Activated CD4-positive, alpha-beta T cell treated with anti-CD3 and anti-CD28 coated beads, Interleukin-2, amount 50 U/mL, for 48 hours (primary cell): ENCODE measurements at regions not wholly inside any gene's neighbourhood (a gene's known extent, or its start where the extent isn't known, plus 50 kb on each side); places are given as distances from the start of the nearest gene placed in this dataset.

ENCODE experiments used
- DNase-seq, 2 experiments: peaks; one replicate each; pipeline ENCODE4 v3.0.0-alpha.2; 2020

DNA sequence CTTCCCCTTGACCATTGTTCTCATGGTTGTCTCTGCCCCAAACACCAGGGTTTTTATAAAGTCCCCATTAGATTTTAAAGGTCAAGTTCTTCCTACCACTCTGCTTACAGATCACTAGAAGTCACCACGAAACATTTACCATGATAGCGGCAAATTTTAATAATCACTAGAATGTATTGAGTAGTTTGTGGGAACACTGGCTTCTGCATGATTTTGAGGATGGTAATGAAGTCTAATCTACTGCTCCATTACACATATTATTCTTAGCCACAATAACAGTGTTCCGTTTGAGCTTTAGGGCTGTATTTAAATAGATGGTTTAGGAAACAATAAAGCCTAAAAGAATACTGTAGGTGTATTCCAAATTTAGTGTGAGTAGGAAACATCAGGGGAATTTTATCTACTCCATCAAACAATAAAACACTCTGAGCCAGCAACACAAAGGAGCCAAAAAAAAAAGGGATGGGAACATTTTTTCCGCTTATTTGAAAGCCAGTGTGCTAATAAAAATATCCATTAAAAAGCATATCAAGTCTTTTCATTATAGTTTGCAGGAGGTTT lies 49.7 kb downstream of the KLF12 start:
- no peak for DNase-seq

DNA sequence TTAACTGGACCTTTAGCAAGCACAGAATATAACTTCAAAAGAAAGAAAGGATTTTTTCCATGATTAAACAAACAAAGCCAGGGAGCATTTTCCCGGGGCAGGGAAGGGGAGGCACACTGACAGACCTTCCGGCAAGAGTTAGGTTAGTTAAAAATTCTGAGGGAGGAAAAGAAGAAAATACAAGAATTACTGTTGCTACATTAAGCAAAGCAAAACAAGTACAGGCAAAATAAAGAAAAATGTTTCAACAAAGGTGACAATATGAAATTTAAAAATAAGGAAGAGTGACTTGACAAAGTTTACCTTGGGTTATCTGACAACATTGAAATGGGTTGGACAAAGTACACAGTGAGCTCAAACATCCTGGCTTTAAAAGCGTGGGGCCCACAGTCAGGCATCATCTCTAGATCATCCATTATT lies 51.5 kb downstream of the KLF12 start:
- no peak for DNase-seq

- DNase-seq, result no peak
These were observed 53.4 kb downstream of the KLF12 start for GRCh38 chr13:74080762-74081161.

DNA sequence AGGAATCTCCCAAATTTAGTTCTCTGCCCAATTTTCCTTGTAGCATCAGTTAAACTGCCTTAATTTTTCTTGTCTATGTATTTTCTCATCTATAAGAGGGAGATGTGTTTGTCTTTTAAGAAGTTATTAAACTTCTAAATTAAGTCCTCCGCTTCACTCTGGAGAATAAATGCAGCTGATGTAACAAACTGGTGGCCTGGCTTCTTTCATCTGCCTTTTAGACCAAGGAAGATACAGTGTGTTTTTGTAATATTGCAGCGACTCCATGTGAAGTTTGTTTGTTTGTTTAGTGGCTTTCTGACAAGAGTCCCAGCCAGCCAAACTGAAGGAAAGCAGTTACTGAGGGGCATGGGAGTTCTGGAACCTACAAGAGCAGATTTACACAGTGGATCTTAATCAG lies 56.4 kb downstream of the KLF12 start:
- DNase-seq, result no peak

DNA sequence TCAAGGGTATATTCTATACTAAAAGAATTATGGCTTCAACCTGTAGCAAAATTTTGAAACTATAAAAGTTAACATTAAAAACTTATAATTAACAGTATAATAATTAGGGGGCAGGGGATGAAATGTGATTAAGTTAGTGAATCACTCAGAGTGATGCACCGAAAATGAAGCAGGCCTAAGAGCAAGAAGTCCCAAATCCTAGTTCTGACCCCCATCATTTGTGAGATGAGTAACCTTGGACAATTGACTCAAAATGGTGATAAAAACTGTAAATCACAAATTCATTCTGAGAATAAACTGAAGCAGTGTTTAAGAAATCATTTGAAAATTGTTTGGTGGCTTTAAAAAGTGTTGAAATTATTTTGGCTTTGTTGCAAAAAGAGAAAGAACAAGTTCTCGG lies 56.8 kb downstream of the KLF12 start:
- DNase-seq, result no peak

GRCh38 chr13:74074723-74075122 lies 59.5 kb downstream of the KLF12 start:
- no peak for DNase-seq

DNA sequence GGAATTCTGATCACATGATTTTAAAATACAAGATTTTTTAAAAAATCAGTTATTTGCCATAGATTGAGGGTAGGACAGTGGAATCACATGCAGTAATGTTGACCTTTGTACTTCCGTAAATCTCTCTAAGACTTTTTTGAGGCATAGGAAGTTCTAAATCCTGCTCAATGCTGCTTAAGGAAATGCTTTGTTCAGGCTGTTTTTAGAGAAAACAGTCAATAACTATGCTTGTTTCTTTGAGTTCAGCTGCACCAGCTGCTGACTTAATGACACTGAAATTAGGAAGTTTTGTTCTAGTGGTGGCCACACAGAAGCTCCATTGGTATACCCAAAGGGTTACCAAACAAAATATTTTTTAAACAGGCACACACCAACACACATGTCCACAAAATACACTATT lies 60.9 kb downstream of the KLF12 start:
- DNase-seq, result no peak

DNA sequence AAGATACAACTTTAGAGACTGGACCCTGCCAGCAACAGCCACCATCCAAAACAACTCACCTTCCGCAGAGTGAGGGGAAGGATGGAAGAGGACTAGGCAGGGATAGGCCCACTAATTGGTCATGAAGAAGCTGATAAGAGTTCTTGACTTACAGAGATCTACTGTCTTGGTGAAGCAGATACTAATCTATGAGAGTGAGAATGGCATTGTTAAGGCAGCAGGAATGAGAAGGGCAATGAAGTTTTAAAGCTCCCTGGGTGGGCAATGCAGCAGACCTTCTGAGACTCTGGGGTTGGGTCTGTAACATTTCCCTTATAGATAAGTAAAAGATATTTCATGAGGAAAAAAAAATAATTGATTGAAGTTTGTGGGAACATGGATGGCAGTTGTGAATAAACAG lies 63.7 kb downstream of the KLF12 start:
- no peak for DNase-seq

DNA sequence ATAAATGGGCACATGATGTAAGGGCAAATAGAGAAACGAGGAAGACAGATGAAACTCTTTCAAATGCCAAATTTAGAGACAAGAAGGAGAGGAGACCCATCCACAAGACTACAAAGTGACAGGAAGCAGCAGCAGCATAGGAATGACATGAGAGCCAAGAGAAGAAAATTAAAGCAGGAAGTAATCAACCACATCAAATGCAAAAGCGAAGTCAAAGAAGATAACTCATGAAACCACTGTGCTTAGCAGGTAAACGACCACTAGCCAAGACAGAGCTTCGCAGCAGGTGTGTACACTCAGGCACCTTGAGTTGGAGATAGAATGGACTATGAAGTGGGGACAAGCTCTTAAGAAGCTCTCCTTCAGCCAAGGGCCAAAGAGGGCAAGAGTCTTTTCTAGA lies 64.1 kb downstream of the KLF12 start:
- DNase-seq, result no peak

DNA sequence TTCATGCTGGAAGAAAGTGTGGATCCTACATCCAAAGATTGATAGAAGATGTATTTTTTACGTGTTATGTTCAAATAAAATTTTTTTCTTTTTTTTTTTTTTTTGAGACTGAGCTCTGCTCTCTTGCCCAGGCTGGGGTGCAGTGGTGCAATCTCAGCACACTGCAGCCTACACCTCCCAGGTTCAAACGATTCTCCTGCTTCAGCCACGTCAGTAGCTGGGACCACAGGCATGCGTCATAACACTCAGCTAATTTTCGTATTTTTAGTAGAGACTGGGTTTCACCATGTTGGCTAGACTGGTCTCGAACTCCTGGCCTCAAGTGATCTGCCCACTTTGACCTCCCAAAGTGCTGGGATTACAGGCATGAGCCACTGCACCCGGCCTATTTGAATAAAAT lies 65.7 kb downstream of the KLF12 start:
- peak in 1 of 2 experiments; percentile 28 for DNase-seq

- no peak for DNase-seq
These were observed 66.4 kb downstream of the KLF12 start for GRCh38 chr13:74067818-74068217.

- DNase-seq, result no peak
These were observed 67.3 kb downstream of the KLF12 start for GRCh38 chr13:74066937-74067336.

DNA sequence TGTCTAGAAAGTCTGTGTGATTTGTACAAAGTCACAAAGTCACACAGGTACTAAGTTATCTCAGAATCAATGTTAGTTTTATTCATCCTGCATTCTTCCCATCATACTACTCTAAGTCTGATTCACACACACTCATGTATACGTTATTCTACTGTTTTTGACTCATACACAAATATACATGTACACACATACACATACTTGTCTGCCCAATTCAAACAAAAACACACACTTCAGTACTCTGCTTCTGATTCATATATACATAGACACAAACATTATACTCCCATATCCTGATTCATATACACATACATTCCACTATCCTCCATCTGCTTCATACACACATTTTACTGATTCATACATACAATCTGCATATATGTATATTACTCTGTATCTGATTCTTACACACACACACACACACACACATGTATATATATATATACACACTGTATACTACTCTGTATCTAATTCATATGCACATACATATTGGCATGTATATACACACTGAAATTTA lies 69.3 kb downstream of the KLF12 start:
- no peak for DNase-seq

DNA sequence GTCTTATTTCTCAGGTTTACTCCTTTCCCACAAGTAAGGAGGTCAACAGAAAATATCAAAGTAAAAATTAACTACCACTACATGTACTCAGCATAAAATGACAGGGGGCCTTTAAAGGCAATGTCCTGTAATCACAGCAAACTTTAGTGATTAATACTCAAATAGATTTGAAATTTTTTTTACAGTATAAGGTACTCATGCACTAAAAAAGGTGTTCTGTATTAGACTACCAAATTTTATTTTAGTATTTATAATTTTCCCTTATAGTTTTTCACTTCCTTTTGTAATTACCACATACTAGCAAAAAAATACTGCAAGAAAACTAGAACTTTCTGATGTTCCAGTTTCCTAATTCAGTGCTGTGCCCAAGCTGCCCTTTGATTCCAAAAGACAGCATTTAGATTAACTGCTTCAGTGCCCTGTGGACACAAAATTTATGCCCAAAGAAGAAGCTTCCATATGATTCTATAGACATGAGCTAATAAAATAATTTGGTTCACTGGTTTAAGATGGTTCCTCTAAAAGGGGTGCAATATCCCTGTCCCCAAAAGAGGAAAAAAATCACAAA lies 70.6 kb downstream of the KLF12 start:
- DNase-seq, result no peak

DNA sequence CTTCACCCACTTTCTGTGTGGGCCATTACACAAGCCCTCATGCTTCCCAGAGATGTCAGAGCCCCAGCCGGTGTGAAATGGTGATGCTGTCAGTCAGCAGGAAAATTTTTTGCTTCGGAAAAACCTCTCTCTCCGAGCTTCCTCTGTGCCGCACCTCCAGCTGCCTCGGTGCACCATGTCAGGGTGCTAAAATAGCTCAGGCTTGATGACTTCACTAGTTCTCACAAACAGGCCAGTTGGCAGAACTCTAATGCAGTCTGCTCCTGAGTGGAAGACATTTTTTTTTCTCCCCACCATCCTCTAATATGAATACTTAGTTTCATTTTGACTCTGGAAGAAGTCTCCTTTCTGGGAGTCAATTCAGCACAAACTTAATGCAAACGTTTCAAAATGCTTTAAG lies 71.3 kb downstream of the KLF12 start:
- DNase-seq, result peak; percentile 46 to 54

- no peak for DNase-seq
These were observed 72.1 kb downstream of the KLF12 start for GRCh38 chr13:74061926-74062595.

DNA sequence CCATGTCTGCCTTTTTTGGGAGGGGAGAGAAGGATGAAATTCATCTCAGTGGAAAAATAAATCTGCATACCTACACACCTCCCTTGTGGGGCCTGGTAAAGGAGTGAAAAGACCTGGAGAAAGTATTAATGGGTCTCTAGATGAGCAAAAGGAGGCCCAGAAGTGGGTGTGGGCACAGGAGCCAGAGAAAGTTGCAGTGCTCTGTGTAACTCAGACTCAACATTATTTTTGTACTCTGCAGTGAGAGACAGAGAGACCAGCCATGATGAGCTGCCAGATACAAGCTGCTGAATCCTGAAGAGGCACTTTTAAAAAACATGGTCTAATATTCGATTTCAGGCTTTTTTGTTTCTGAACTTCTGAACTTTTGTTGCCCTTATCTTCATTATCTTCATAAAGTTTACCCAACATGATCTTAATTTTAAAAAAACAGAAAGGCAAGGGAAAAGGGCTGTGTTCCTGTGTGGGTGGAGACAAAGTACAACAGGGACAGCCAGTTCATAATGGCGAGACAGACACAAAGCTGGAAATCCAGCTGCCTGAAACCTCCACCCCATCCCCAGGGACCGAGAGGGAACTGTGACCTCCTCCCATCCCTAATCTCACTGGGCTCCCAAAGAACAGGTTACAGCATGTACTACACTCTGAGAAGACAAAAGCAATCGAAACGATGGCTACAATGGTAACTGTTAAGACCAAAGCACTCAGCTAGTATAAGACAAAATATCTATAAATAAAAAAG lies 77.2 kb downstream of the KLF12 start:
- no peak for DNase-seq

DNA sequence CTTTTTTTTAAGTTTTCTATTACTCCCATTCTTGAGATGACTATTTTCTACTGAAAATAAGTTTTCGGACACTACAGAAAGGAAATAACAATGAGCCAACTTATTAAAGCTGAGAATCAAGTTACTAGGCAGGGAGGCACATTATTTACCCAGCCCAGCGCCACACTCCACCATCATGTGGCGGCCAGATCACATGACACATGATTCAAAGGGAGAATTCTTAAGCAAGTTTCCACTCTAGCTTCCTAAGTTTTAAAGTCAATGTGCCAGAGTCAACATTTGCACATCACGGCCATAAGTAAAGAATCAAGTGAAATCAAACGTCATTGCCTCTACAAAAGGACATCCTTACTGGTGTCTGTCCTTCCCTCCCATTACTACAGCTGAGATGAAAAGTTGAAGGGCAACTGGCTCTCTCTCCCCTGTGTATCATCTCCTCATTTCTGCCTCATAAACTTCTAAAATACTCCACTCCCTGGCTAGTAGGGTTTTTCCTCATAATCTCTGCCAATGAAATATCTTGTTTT lies 81.7 kb downstream of the KLF12 start:
- DNase-seq, result peak; percentile 42 to 51

GRCh38 chr13:74048756-74049155 lies 85.4 kb downstream of the KLF12 start:
- DNase-seq, result no peak

DNA sequence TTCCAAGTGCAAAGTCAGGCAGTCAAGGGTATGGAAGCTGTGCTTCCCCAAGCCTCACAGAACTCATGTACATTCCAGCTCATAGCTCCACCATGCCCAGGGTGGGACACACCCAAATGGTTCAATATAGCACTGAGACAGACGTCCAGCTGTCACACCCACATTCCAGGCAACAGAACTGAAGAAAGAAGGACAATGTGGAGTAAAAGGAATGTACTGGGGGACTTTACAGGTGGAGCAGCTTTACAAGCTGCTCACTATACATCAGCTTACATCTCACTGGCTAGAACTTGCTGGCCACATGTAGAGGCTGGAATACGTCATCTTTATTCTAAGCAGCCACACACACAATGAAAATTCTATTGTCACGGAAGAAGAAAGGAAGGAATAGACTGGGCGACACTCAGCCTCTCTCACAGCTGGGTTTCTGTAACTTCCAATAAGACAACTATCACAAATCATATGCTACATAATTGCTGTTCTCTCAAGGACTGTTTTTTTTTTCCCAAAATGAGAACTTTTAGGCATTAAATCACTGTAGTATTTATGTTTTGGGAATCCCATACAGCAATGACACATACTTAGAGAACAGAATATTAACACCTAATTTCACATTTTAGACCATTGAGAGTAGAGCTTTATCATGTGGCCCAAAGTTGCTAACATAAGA lies 86.1 kb downstream of the KLF12 start:
- no peak for DNase-seq

DNA sequence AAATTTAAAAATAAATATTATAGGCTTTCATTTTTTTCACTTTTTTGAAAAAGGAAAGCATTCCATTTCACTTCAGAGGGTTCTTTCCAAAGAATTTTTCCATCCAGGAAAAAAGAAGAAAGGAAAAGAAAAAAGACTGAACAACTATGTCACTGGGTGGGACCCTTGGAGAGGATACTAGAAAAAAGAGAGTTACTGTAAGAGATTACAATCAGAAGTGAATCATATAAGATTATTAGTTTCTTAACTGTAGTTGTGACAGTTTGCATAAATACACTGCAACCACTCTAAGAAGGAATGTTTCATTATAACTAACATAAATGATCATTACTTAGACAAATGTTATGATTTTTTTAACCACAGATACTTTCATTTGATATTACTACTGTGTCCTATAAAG lies 87.8 kb downstream of the KLF12 start:
- no peak for DNase-seq

- no peak for DNase-seq
These were observed 88.6 kb downstream of the KLF12 start for GRCh38 chr13:74045583-74045982.

DNA sequence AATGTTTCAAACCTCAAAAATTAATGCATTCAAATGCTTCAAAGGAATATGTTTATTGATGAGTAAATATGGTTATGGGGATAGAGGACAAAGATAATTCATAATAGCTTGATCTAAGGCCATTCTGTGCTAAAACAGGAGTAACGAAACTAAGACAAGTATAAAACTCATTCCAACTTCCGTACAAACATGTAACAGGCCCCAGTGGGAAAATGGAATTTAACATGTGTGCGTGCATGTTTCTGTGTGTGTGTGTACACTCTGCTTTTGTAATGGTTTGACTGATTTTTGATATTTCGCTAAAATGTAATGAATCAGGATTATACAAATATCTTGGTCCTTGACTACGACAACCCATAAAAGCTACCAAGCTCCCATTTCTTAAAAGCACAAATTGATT lies 91.0 kb downstream of the KLF12 start:
- DNase-seq, result no peak
